Activated CD8-positive, alpha-beta T cell treated with anti-CD3 and anti-CD28 coated beads, Interleukin-2, amount 10 ng/mL, durations not matched to agents 7 days and 5 days (primary cell): ENCODE measurements at regions not wholly inside any gene's neighbourhood (a gene's known extent, or its start where the extent isn't known, plus 50 kb on each side); places are given as distances from the start of the nearest gene placed in this dataset.
A peak's percentile ranks its signal among the peaks of the same experiment; 100 is the strongest.

ENCODE experiments used
- ATAC-seq: fragments of 150-1000 bp; cut with Tn5 transposase; one replicate; pipeline ENCODE4 v1.10.0; 2021; ENCODE audit warnings: moderate library complexity
- CTCF ChIA-PET: fragments of 350-600 bp; sonication (Branson Sonifier 250); formaldehyde crosslinking; loops from one replicate; lab custom pipeline; 2021; ENCODE audit warnings: antibody characterized with exemption; lab: Charles Lee
- POLR2A ChIA-PET: fragments of 350-600 bp; sonication (Branson Sonifier 250); formaldehyde crosslinking; loops from one replicate; lab custom pipeline; 2021; ENCODE audit warnings: antibody characterized with exemption; lab: Charles Lee
- DNase-seq: peaks from one replicate; pipeline ENCODE4 v3.0.0-alpha.2; 2020
- H3K27ac Mint-ChIP-seq: one replicate; pipeline ENCODE4 v1.8.0; 2021; ENCODE audit warnings: mild to moderate bottlenecking, mixed read lengths
- H3K27me3 Mint-ChIP-seq: one replicate; pipeline ENCODE4 v1.8.0; 2021; ENCODE audit warnings: low read depth, mixed read lengths
- H3K36me3 Mint-ChIP-seq: one replicate; pipeline ENCODE4 v1.8.0; 2021; ENCODE audit warnings: low read depth, mixed read lengths
- H3K4me1 Mint-ChIP-seq: one replicate; pipeline ENCODE4 v1.8.0; 2021; ENCODE audit warnings: low read depth, mixed read lengths
- H3K4me3 Mint-ChIP-seq: one replicate; pipeline ENCODE4 v1.8.0; 2021; ENCODE audit warnings: mild to moderate bottlenecking, mixed read lengths
- H3K9me3 Mint-ChIP-seq: one replicate; pipeline ENCODE4 v1.8.0; 2022; ENCODE audit warnings: mixed read lengths; ENCODE audit not compliant: insufficient read depth

DNA sequence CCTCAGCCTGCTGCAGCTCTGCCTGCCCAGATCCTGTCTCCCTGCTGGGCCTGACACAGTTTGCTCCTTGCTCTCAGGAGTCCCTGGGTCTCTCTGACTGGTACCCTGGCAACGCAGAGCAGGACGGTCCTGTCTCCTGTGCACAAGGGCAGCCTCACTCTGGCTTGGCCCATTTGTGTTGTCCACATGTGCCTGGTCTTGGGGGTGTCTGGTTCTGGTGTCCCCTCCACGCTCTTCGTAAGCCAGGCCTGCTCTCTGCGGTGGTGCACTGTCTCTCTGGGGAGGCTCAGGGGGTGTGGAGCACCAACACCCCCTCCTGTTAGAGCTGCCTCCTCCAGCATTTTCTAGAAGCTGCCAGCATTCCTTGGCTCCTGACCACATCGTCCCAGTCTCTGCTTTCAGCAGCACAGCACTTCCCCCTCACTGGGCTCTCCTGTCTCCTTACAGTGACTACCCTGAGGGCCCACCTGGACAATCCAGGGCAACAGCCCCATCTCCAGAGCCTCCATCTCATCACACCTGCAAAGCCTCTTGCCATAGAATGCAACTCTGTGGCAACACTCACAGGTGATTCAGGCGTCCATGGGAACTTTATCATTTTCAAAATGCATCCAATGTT, 235.6 kb upstream of the HS6ST1 start:
- no peak for DNase-seq
- no peak for ATAC-seq
- Mint-ChIP-seq H3K9me3 (no peaks in the 10 kb centered on the region), H3K36me3 (no peaks in the 10 kb centered on the region), H3K4me3 (no peak overlapping the region), H3K27me3 (no peaks in the 10 kb centered on the region), H3K4me1 (no peaks in the 10 kb centered on the region), H3K27ac (no peak overlapping the region)
- ChIA-PET POLR2A (no interaction called here), CTCF (no interaction called here)

DNA sequence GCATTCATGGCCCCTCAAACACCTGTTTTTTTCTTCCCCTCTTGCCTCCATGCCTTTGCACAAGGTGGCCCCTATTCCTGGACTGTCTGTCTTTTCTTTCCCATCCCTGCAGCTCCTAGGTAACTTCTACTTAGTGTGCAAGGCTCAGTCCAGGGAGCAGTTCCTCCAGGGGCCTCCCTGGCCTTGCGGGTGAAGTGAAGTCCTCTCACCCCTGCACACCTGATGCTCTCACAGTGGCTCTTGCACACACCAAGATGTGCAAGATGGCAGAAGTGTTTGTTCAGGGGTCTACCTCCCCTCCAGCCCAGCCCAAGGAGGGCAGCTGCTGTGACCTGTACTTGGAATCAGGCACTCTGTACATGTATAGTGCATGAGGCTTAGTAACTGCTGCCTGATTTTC, 236.8 kb upstream of the HS6ST1 start:
- ChIA-PET POLR2A (no interaction called here), CTCF (no interaction called here)
- Mint-ChIP-seq H3K9me3 (no peaks in the 10 kb centered on the region), H3K4me3 (no peak overlapping the region), H3K36me3 (no peaks in the 10 kb centered on the region), H3K27ac (no peak overlapping the region), H3K27me3 (no peaks in the 10 kb centered on the region), H3K4me1 (no peaks in the 10 kb centered on the region)
- DNase-seq (no peak), ATAC-seq (no peak)

DNA sequence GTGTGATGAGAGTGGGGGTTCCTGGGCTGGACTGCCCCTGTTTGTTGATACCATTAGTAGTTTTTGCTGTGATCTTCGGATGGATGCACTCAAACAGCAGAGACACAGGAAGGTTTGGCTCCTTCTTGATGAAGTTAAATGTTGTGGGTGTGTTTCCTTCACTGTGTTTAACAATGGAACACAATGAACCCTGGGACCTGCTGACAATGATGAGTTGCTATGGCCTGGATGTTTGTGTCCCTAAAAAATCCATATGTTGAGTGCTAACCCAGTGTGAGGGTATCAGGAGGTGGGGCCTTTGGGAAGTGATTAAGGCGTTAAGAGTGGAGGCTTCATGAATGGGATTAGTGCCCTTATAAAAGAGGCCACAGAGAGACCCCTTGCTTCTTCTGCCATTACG, 237.4 kb upstream of the HS6ST1 start:
- H3K4me3 Mint-ChIP-seq, result no peak overlapping the region
- H3K9me3 Mint-ChIP-seq, result no peaks in the 10 kb centered on the region
- H3K27me3 Mint-ChIP-seq, result no peaks in the 10 kb centered on the region
- H3K36me3 Mint-ChIP-seq, result no peaks in the 10 kb centered on the region
- DNase-seq, result no peak
- no peaks in the 10 kb centered on the region for H3K4me1 Mint-ChIP-seq
- no peak for ATAC-seq
- ChIA-PET CTCF (no interaction called here), POLR2A (no interaction called here)
- no peak overlapping the region for H3K27ac Mint-ChIP-seq

DNA sequence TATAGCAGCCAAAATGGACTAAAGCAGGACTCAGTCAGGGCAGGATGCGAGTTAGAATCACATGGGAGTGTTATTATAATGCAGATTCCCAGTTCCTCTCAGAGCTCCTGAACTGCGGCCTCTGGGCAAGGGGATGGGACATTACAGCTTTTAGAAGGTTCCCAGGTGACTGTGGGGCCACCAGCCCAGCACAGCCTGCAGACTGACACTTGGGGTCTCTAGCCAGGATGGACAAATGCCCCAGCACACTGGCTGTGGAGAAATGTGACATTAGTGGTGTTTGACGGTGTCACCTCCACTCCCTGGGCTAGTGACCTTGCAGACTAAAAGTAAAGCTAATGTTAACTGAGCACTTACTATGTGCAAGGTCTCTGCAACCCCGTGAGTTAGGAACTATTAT, 238.0 kb upstream of the HS6ST1 start:
- H3K4me3 Mint-ChIP-seq, result no peak overlapping the region
- CTCF ChIA-PET, result no interaction called here
- ATAC-seq (no peak), DNase-seq (no peak)
- H3K9me3 Mint-ChIP-seq, result no peaks in the 10 kb centered on the region
- no peaks in the 10 kb centered on the region for H3K36me3 Mint-ChIP-seq
- no peaks in the 10 kb centered on the region for H3K4me1 Mint-ChIP-seq
- H3K27ac Mint-ChIP-seq, result no peak overlapping the region
- POLR2A ChIA-PET, result no interaction called here
- no peaks in the 10 kb centered on the region for H3K27me3 Mint-ChIP-seq

DNA sequence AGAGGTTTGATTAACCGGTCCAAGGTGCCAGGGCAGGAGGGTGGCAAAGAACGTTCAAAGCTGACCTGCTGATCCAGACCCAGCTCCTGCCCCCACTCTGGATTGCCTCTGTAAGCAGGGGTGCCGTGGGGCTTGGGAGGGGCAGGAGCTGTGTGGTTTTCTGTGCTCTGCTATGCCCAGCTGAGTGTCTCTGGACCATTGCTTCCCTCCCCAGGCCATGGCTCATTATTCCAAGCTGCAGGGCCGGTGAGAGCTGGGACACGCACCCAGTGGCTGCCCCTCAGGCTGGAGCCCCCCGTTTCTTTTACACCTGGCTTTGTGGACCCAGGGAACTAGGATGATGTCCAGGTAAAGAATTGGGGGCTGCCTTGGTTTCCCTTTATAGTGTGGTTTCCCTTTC, 238.4 kb upstream of the HS6ST1 start:
- Mint-ChIP-seq H3K4me3 (no peak overlapping the region), H3K9me3 (no peaks in the 10 kb centered on the region), H3K4me1 (no peaks in the 10 kb centered on the region), H3K27me3 (no peaks in the 10 kb centered on the region), H3K36me3 (no peaks in the 10 kb centered on the region), H3K27ac (no peak overlapping the region)
- DNase-seq, result no peak
- ChIA-PET CTCF (no interaction called here), POLR2A (no interaction called here)
- no peak for ATAC-seq

DNA sequence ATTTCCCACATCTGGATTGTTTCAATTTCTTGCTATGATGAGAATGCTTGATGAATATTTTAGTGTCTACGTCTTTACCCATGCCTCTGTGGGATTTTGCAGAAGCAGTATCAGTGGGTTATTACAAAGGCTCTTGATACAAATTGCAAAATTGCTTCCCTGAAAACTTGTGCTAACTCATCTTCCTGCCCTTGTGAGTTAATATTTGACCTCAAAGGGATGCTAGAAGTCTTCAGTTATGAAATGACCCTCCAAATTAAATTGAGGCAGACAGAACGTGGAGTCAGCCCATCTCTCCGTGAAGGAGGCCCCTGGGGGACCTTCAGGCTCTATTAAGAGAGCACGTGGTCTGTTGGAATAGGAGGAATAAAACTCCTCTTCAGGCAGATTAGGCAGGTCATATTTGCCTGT, 239.2 kb upstream of the HS6ST1 start:
- no peaks in the 10 kb centered on the region for H3K27me3 Mint-ChIP-seq
- H3K4me3 Mint-ChIP-seq, result no peak overlapping the region
- peak; percentile 4 for DNase-seq
- POLR2A ChIA-PET, result no interaction called here
- no peaks in the 10 kb centered on the region for H3K4me1 Mint-ChIP-seq
- ATAC-seq, result no peak
- CTCF ChIA-PET, result no interaction called here
- H3K36me3 Mint-ChIP-seq, result no peaks in the 10 kb centered on the region
- no peaks in the 10 kb centered on the region for H3K9me3 Mint-ChIP-seq
- H3K27ac Mint-ChIP-seq, result no peak overlapping the region

DNA sequence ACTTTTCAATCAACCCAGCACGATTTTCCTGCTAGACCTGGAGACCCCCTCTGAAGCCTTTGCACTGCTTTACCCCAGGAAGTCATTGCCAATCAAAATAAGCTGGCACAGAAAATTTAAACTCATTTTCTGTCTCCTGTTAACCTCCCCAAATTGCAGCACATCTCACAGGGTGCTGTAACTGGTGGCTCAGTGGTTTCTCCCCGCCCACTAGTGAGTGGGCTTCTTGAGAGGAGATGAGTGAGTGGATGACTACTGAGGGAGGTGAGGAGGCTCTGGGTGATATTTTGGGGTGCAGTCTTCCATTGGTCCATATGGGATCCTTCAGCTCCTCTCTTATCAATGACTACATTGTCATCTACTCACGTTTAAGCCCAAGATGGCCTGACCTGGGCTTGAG, 239.8 kb upstream of the HS6ST1 start:
- H3K27ac Mint-ChIP-seq, result no peak overlapping the region
- no peaks in the 10 kb centered on the region for H3K27me3 Mint-ChIP-seq
- DNase-seq (peak; percentile 1), ATAC-seq (no peak)
- H3K36me3 Mint-ChIP-seq, result no peaks in the 10 kb centered on the region
- ChIA-PET POLR2A (no interaction called here), CTCF (no interaction called here)
- no peak overlapping the region for H3K4me3 Mint-ChIP-seq
- no peaks in the 10 kb centered on the region for H3K4me1 Mint-ChIP-seq
- no peaks in the 10 kb centered on the region for H3K9me3 Mint-ChIP-seq

DNA sequence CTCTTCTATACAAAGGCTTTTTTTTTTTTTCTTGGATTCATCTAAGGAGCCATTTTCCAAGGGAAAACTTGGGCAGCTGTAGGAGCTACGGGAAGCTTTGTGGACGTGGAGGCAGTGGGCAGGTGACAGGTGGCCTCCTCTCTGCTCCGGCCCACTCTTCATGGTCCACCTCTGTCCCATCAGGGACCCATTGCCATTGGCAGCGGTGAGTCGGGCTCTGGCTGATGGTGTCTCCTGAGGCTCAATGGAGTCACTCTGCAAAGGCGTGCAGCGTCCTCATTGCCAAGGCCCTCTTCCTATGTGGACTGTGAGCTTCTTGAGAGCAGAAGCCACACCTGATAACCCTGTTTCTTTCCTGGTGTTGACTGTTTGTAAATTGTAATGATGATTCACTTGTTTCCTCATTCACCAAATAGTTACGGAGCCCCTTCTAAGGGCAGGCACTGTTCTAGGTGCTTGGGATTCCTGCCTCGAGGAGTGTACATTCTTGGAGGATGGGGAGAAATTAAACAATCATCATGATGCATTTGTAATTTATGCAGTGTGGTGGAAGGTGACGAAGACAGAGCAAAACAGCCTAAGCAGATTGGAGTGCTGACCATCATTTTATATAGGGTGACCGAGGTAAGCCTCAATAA, 240.3 kb upstream of the HS6ST1 start:
- no peak for ATAC-seq
- H3K27ac Mint-ChIP-seq, result no peak overlapping the region
- POLR2A ChIA-PET, result no interaction called here
- CTCF ChIA-PET, result no interaction called here
- H3K36me3 Mint-ChIP-seq, result no peaks in the 10 kb centered on the region
- DNase-seq, result no peak
- no peaks in the 10 kb centered on the region for H3K4me1 Mint-ChIP-seq
- no peak overlapping the region for H3K4me3 Mint-ChIP-seq
- H3K9me3 Mint-ChIP-seq, result no peaks in the 10 kb centered on the region
- H3K27me3 Mint-ChIP-seq, result no peaks in the 10 kb centered on the region

DNA sequence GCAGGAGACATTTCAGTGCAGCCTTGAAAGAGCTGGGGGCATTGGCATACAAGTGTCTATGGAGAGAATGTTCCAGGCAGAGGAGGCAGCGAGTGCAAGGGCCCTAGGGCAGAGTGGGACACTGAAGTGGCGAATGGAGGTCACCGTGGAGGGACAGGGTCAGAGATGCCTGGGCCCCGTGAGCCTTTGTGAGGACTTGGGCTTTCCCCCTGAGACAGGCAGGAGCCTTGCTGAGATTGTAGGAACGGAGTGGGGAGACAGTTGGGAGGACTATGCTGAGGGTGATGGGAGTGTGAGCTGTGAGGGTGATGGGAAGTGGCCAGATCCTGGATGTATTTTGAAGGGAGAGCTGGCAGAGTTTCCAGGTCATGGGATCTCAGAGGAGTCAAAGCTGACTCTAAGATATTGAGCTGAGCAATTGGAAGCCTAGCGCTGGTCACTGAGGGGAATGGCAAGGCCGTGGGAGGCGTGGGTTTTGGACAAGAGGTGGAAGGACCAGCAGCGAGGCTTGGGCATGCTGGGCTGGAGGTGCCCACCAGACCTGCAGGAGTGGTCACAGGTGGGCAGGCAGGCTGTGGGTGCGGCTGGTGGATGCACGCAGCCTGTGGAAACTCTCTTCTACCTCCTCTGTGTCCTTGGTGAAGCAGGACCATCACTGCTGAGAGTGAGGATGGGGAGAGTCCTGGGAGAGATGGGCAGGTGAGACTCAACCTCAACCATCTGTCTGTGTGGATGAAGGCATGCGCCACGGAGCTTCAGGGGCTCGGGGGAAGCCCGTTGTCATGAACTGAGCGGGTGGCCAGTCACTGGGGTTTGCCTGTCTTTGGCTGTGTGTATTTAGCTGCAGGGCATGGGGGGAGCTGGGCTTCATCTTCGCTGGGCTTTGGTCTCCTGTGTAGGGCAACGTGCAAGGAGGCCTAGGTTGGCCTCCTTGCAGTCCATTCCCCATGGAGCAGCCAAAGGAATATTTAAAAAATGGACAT, 241.2 kb upstream of the HS6ST1 start:
- H3K9me3 Mint-ChIP-seq, result no peaks in the 10 kb centered on the region
- no peak for ATAC-seq
- H3K27me3 Mint-ChIP-seq, result no peaks in the 10 kb centered on the region
- ChIA-PET CTCF (no interaction called here), POLR2A (no interaction called here)
- DNase-seq, result peak; percentile 7
- H3K36me3 Mint-ChIP-seq, result no peaks in the 10 kb centered on the region
- no peaks in the 10 kb centered on the region for H3K4me1 Mint-ChIP-seq
- no peak overlapping the region for H3K27ac Mint-ChIP-seq
- no peak overlapping the region for H3K4me3 Mint-ChIP-seq

DNA sequence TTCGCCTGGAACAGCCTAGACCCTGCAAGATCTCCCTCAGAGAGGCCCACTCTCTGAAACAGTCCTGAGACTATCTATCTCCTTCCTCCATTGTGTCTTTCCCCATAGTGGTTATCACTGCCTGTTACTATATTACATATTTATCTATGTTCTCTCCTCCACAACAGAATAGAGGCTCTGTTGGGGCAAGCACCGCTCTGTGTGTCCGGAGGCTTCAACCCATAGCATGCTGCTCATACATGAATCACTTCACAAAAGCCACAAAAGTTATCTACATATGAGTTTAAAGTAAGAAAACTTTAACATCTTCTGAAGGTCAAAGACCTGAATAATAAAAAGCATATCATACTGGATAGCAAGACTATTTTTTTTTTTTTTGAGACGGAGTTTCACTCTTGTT, 242.1 kb upstream of the HS6ST1 start:
- POLR2A ChIA-PET, result no interaction called here
- Mint-ChIP-seq H3K27me3 (no peaks in the 10 kb centered on the region), H3K9me3 (no peaks in the 10 kb centered on the region), H3K4me3 (no peak overlapping the region), H3K36me3 (no peaks in the 10 kb centered on the region), H3K27ac (no peak overlapping the region), H3K4me1 (no peaks in the 10 kb centered on the region)
- CTCF ChIA-PET, result no interaction called here
- DNase-seq, result no peak
- ATAC-seq, result no peak

DNA sequence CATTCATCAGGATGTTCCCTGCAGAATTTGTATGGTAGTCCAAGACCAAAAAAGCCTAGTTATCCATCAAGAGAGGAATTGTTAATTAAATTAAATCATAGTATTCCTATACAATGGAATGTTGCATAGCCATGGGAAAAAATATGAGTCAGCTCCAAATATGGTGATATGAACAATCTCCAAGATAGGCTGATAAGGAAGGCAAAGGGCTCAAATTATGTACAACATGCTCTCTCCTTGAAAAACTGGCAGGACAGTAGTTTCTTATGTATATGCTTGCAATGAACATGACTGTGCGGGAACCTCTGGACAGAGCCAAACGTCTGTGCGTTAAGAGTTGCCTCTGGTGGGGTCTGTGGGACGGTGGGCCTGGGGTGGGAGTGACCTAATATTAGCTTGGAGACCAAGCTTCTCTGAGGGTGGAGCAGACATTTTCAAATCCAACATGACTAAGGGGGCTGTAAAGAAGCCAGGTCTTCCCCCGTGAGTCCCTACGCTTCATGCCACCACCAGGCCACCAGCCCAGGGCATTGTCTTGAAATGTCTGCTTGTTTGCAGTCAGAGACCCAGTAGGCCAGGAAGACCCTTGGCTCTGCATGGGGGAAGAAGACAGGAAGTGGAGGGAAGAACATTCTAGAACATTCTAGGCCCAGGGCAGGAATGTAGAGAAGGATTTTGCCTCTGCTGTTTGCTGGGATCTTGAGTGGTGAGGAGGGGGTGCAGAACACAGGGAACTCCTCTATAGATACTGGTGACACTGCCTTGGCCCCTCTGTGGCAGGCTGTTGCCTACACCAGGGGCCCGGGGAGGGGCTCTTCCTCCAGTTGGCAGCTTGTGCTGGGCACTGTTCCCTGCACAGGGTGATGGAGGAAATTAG, 244.0 kb upstream of the HS6ST1 start:
- CTCF ChIA-PET, result no interaction called here
- H3K27ac Mint-ChIP-seq, result no peak overlapping the region
- ATAC-seq, result no peak

More for the DNA sequence above, 244.0 kb upstream of the HS6ST1 start:
- no peaks in the 10 kb centered on the region for H3K36me3 Mint-ChIP-seq
- no peaks in the 10 kb centered on the region for H3K9me3 Mint-ChIP-seq
- DNase-seq, result no peak
- H3K4me1 Mint-ChIP-seq, result no peaks in the 10 kb centered on the region
- no peak overlapping the region for H3K4me3 Mint-ChIP-seq
- no peaks in the 10 kb centered on the region for H3K27me3 Mint-ChIP-seq
- POLR2A ChIA-PET, result no interaction called here
